CD4-positive, CD25-positive, alpha-beta regulatory T cell (primary cell): ENCODE measurements at regions not wholly inside any gene's neighbourhood (a gene's known extent, or its start where the extent isn't known, plus 50 kb on each side); places are given as distances from the start of the nearest gene placed in this dataset.

Experiments used
- ATAC-seq, 2 donors: fragments of 150-1000 bp; cut with Tn5 transposase; one replicate each; pipeline ENCODE4 v1.10.0; 2021; ENCODE audit warnings: low read depth in 2 of 2, moderate number of reproducible peaks in 2 of 2, moderate library complexity in 1 of 2
- DNase-seq, 3 donors: peaks; one replicate each; pipeline versions ENCODE4 v3.0.0 to v3.0.0-alpha.2; 2012 to 2022; ENCODE audit warnings: mixed read lengths in 1 of 3
- H3K27ac ChIP-seq: one replicate; pipeline ENCODE4 v1.7.0; 2013; ENCODE audit warnings: mild to moderate bottlenecking, low read length; ENCODE audit not compliant: insufficient read depth, poor library complexity, severe bottlenecking
- H3K27me3 ChIP-seq: one replicate; pipeline ENCODE4 v1.7.0; 2013; ENCODE audit warnings: low read length; ENCODE audit not compliant: control insufficient read depth, insufficient read depth
- H3K36me3 ChIP-seq: one replicate; pipeline ENCODE4 v1.7.0; 2013; ENCODE audit warnings: mild to moderate bottlenecking, low read length, moderate library complexity; ENCODE audit not compliant: control insufficient read depth, insufficient read depth
- H3K4me1 ChIP-seq: 2 replicates; pipeline ENCODE4 v1.7.0; 2013; ENCODE audit warnings: mild to moderate bottlenecking, low read length; ENCODE audit not compliant: insufficient read depth, control insufficient read depth, poor library complexity, severe bottlenecking
- H3K4me3 ChIP-seq: one replicate; pipeline ENCODE4 v1.7.0; 2013; ENCODE audit warnings: low read depth, mild to moderate bottlenecking, low read length, moderate library complexity
- H3K9me3 ChIP-seq, 2 experiments: 1 replicate in 1 of 2; 2 replicates in 1 of 2; pipeline ENCODE4 v1.7.0; 2013; ENCODE audit warnings: low read length in 2 of 2, mild to moderate bottlenecking in 1 of 2, moderate library complexity in 1 of 2; ENCODE audit not compliant: control insufficient read depth in 2 of 2
- H3K27ac Mint-ChIP-seq, 3 donors: one replicate each; pipeline ENCODE4 v1.8.0; 2020 to 2022; ENCODE audit warnings: mild to moderate bottlenecking in 3 of 3, mixed read lengths in 3 of 3, moderate library complexity in 2 of 3
- H3K27me3 Mint-ChIP-seq: one replicate; pipeline ENCODE4 v1.8.0; 2022; ENCODE audit warnings: mild to moderate bottlenecking, mixed read lengths
- H3K36me3 Mint-ChIP-seq: one replicate; pipeline ENCODE4 v1.8.0; 2020; ENCODE audit warnings: mixed read lengths
- H3K4me1 Mint-ChIP-seq, 4 donors: one replicate each; pipeline ENCODE4 v1.8.0; 2020 to 2022; ENCODE audit warnings: mixed read lengths in 4 of 4, mild to moderate bottlenecking in 1 of 4
- H3K4me3 Mint-ChIP-seq, 4 donors: one replicate each; pipeline ENCODE4 v1.8.0; 2020 to 2022; ENCODE audit warnings: mild to moderate bottlenecking in 4 of 4, mixed read lengths in 4 of 4, moderate library complexity in 3 of 4
- H3K9me3 Mint-ChIP-seq, 7 donors: one replicate each; pipeline ENCODE4 v1.8.0; 2020 to 2022; ENCODE audit warnings: mixed read lengths in 7 of 7, mild to moderate bottlenecking in 3 of 7, moderate library complexity in 2 of 7

DNA sequence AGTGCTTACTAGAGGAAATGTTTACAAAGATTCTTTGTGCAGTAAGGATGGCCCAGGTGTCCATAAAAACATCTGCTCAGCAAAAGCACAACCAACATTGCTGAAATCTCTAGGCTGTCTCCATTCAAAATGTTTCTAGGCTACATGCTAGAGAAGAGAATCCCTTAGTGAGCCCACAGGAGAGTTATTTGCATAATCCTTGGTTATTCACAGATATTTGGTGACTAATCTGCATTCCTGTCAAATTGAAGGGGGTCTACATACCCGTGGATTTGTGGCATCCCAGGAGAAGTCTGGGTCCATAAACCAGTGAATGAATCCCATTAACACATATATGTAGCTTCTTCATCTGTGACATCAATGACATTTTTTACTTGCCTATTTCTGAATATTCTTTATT, 261.3 kb upstream of the ESRRG start:
- ATAC-seq (no peak), DNase-seq (no peak)
- no peak overlapping the region for H3K4me3 ChIP-seq
- H3K4me1 Mint-ChIP-seq = no peaks in the 10 kb centered on the region
- peaks cover 1 to 10% (median 6%) of the 10 kb centered on the region in 7 donors for H3K9me3 Mint-ChIP-seq
- H3K9me3 ChIP-seq = peaks cover 0 to 3% of the 10 kb centered on the region in 2 experiments
- no peaks in the 10 kb centered on the region for H3K27me3 ChIP-seq
- no peak overlapping the region for H3K27ac Mint-ChIP-seq
- H3K36me3 ChIP-seq = no peaks in the 10 kb centered on the region
- no peaks in the 10 kb centered on the region for H3K36me3 Mint-ChIP-seq
- H3K27me3 Mint-ChIP-seq = no peaks in the 10 kb centered on the region
- H3K27ac ChIP-seq = no peak overlapping the region
- no peaks in the 10 kb centered on the region for H3K4me1 ChIP-seq
- no peak overlapping the region for H3K4me3 Mint-ChIP-seq

DNA sequence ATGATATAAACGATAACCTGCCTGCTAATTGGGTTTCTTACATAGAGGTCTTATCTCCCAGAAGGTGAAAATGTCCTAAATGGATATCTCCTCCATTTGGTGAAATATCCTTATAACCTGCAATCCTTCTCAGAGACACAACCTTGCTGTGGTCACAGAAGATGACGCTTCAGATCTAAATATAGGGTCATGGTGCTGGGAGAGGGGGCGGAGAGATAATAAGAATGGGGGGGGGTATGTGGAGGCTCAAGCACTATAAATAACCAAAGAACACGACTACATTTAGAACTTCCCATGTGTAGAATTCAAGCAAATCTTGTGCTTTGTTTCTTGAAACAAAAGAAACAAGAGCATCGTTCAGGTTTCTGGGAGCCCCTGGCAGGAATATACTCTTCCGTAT, 260.6 kb upstream of the ESRRG start:
- no peaks in the 10 kb centered on the region for H3K4me1 ChIP-seq

DNA sequence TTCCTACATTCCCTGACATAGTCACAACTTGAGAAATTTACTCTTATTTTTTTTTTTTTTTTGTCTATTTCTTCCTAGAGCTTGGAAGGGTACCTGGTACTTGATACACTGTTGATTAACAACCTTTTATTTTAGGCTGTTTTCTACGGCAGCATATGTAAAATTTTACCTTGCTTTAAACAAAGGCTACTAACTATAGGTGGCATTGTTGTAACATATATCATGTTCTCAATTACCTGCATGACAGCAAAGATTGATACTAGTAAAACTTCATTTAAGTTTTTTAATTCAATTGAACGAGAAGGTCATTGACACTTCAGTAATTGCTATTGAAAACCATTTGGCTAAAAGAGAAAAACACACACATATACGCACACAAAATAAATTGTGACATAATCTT, 238.3 kb upstream of the ESRRG start:
- Histone ChIP-seq H3K4me1 (no peaks in the 10 kb centered on the region), H3K36me3 (no peaks in the 10 kb centered on the region), H3K27me3 (no peaks in the 10 kb centered on the region), H3K4me3 (no peak overlapping the region), H3K27ac (no peak overlapping the region), H3K9me3 (no peaks in the 10 kb centered on the region)
- Mint-ChIP-seq H3K36me3 (no peaks in the 10 kb centered on the region), H3K27ac (no peak overlapping the region), H3K9me3 (peaks cover 0 to 22% (median 8%) of the 10 kb centered on the region in 7 donors), H3K4me1 (no peaks in the 10 kb centered on the region), H3K4me3 (no peak overlapping the region), H3K27me3 (no peaks in the 10 kb centered on the region)
- ATAC-seq (no peak), DNase-seq (no peak)

More for the DNA sequence above, 260.6 kb upstream of the ESRRG start:
- Histone ChIP-seq H3K4me3 (no peak overlapping the region), H3K27me3 (no peaks in the 10 kb centered on the region), H3K9me3 (peaks cover 0 to 3% of the 10 kb centered on the region in 2 experiments), H3K36me3 (no peaks in the 10 kb centered on the region), H3K27ac (no peak overlapping the region)
- H3K4me1 Mint-ChIP-seq = no peaks in the 10 kb centered on the region
- H3K36me3 Mint-ChIP-seq = no peaks in the 10 kb centered on the region
- peaks cover 0 to 13% (median 7%) of the 10 kb centered on the region in 7 donors for H3K9me3 Mint-ChIP-seq
- H3K27ac Mint-ChIP-seq = no peak overlapping the region
- no peak for ATAC-seq
- H3K4me3 Mint-ChIP-seq = no peak overlapping the region
- DNase-seq = no peak
- H3K27me3 Mint-ChIP-seq = no peaks in the 10 kb centered on the region

DNA sequence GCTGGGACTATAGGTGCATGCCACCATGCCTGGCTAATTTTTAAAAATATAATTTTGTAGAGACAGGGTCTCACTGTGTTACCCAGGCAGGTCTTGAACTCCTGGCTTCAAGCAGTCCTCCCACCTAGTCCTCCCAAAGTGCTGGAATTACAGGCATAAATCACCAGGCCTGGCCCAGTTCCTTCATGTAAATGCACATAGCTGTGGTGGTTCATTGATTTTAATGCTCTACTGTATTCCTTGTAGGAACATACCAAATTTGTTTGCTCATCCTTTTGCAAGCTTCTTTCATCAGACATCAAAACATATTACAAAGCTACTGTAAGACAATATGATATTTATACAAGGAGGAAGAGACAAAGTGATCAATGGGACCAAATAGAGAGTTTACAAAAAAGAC, 237.5 kb upstream of the ESRRG start:
- no peaks in the 10 kb centered on the region for H3K36me3 ChIP-seq
- DNase-seq = no peak
- H3K36me3 Mint-ChIP-seq = no peaks in the 10 kb centered on the region

DNA sequence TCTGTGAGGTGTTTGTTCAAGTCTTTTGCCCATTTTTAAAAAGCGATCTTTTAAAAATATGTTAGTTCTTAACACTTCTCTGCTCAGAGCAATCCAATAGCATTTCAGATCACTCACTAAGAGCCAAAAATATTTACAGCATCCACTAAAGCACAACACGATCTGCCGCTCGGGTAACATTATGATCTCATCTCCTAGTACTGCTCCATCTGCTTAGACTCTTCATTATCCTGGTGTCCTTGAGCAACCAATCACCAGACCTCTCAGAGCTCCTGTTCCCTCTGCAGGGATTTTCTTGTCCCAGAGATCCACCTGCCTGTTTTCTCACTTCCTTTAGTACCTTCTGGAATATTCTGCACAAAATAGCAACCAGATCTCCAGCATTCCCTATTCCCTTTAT, 235.3 kb upstream of the ESRRG start:
- Mint-ChIP-seq H3K27me3 (no peaks in the 10 kb centered on the region), H3K36me3 (no peaks in the 10 kb centered on the region), H3K4me1 (no peaks in the 10 kb centered on the region), H3K4me3 (no peak overlapping the region), H3K9me3 (peaks cover 0 to 30% (median 3%) of the 10 kb centered on the region in 7 donors), H3K27ac (no peak overlapping the region)
- DNase-seq (no peak), ATAC-seq (no peak)
- H3K4me3 ChIP-seq = no peak overlapping the region
- H3K9me3 ChIP-seq = no peaks in the 10 kb centered on the region
- H3K27ac ChIP-seq = no peak overlapping the region
- no peaks in the 10 kb centered on the region for H3K4me1 ChIP-seq
- H3K27me3 ChIP-seq = no peaks in the 10 kb centered on the region
- no peaks in the 10 kb centered on the region for H3K36me3 ChIP-seq

More for the DNA sequence above, 237.5 kb upstream of the ESRRG start:
- no peaks in the 10 kb centered on the region for H3K4me1 Mint-ChIP-seq
- ATAC-seq = no peak
- H3K9me3 ChIP-seq = no peaks in the 10 kb centered on the region
- H3K4me3 Mint-ChIP-seq = no peak overlapping the region
- H3K4me1 ChIP-seq = no peaks in the 10 kb centered on the region
- H3K27ac ChIP-seq = no peak overlapping the region
- no peaks in the 10 kb centered on the region for H3K27me3 Mint-ChIP-seq
- H3K27me3 ChIP-seq = no peaks in the 10 kb centered on the region
- H3K4me3 ChIP-seq = no peak overlapping the region
- H3K27ac Mint-ChIP-seq = no peak overlapping the region
- H3K9me3 Mint-ChIP-seq = peaks cover 0 to 29% (median 10%) of the 10 kb centered on the region in 7 donors

DNA sequence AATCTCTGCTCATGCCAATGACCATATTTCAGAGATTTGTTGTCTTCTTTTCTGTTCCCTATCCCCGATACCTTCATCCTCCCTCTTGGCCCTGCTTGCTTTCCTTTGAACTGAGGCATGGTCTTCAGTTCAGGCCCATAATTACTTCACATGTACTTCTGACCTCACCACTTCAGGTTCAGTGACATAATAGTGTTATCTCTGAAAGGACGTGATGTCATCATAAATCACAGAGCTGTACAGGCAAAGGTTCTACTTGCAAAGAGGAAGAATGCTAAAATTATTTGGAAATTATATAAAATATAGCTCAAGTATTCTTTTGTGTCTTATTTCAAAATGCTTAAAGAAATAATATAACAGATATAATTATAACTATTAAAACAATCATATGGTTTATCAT, 230.3 kb upstream of the ESRRG start:
- Histone ChIP-seq H3K36me3 (no peaks in the 10 kb centered on the region), H3K4me3 (no peak overlapping the region), H3K27ac (no peak overlapping the region), H3K27me3 (no peaks in the 10 kb centered on the region), H3K9me3 (no peaks in the 10 kb centered on the region), H3K4me1 (no peaks in the 10 kb centered on the region)
- Mint-ChIP-seq H3K4me1 (no peaks in the 10 kb centered on the region), H3K27ac (no peak overlapping the region), H3K4me3 (no peak overlapping the region), H3K9me3 (peaks cover 0 to 33% (median 6%) of the 10 kb centered on the region in 7 donors), H3K27me3 (peaks cover 4% of the 10 kb centered on the region), H3K36me3 (no peaks in the 10 kb centered on the region)
- ATAC-seq (no peak), DNase-seq (no peak)

DNA sequence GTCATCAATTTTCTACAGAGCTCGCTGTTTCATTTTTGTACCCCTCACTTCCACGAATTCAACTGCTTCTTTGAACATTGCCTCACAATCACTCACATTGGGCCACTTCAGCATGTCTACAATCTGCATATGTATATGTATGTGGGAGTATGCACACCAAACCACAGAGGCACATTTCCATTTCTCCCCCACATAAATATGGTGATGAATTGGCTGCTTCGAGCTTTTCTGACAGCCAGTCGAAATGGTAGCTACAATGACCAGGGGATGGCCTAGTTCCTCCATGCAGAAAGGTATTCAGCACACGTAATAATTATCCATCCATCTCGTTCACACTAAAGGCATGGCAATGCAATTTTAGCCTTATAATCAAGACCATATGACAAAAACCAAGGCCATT, 229.6 kb upstream of the ESRRG start:
- peaks cover 4% of the 10 kb centered on the region for H3K27me3 Mint-ChIP-seq
- Histone ChIP-seq H3K9me3 (no peaks in the 10 kb centered on the region), H3K36me3 (no peaks in the 10 kb centered on the region), H3K4me3 (no peak overlapping the region), H3K27ac (no peak overlapping the region), H3K27me3 (no peaks in the 10 kb centered on the region), H3K4me1 (no peaks in the 10 kb centered on the region)
- ATAC-seq (no peak), DNase-seq (no peak)
- no peaks in the 10 kb centered on the region for H3K4me1 Mint-ChIP-seq
- H3K36me3 Mint-ChIP-seq = no peaks in the 10 kb centered on the region
- no peak overlapping the region for H3K27ac Mint-ChIP-seq
- H3K4me3 Mint-ChIP-seq = no peak overlapping the region
- H3K9me3 Mint-ChIP-seq = peaks cover 0 to 33% (median 6%) of the 10 kb centered on the region in 7 donors

DNA sequence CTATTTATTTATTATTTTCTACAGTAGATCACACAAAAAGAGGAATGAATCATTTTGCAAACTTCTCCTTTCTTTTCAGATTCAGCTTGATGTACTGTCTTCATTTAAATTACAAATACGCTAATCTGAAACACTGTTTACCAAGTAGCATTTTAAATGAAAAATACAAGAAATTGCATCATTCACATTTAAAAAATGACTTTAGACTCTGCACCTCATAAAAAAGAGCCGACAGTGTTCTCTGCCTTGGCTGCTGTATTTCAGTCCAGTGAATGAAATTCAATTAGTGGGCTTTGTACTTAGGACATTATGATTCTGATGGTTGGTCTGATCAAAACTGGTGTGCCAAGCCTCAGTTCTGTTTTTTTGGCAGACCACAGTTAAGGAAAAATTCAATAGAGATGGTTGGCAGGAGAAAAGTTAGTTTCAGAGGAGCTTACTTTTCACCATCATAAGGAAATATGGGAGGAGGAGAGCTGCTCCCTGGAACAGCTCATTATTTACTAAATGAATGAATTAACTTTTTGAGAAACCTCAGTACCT, 222.4 kb upstream of the ESRRG start:
- Histone ChIP-seq H3K4me3 (no peak overlapping the region), H3K4me1 (no peaks in the 10 kb centered on the region), H3K9me3 (no peaks in the 10 kb centered on the region), H3K36me3 (no peaks in the 10 kb centered on the region), H3K27ac (no peak overlapping the region), H3K27me3 (no peaks in the 10 kb centered on the region)
- no peaks in the 10 kb centered on the region for H3K4me1 Mint-ChIP-seq
- no peaks in the 10 kb centered on the region for H3K36me3 Mint-ChIP-seq
- ATAC-seq = no peak
- no peaks in the 10 kb centered on the region for H3K27me3 Mint-ChIP-seq
- no peak for DNase-seq
- H3K27ac Mint-ChIP-seq = no peak overlapping the region
- H3K9me3 Mint-ChIP-seq = peaks cover 0 to 14% (median 4%) of the 10 kb centered on the region in 7 donors
- H3K4me3 Mint-ChIP-seq = no peak overlapping the region
